ENCODE measurements at regions not wholly inside any gene's neighbourhood (a gene's known extent, or its start where the extent isn't known, plus 50 kb on each side); places are given as distances from the start of the nearest gene placed in this dataset.

DNA sequence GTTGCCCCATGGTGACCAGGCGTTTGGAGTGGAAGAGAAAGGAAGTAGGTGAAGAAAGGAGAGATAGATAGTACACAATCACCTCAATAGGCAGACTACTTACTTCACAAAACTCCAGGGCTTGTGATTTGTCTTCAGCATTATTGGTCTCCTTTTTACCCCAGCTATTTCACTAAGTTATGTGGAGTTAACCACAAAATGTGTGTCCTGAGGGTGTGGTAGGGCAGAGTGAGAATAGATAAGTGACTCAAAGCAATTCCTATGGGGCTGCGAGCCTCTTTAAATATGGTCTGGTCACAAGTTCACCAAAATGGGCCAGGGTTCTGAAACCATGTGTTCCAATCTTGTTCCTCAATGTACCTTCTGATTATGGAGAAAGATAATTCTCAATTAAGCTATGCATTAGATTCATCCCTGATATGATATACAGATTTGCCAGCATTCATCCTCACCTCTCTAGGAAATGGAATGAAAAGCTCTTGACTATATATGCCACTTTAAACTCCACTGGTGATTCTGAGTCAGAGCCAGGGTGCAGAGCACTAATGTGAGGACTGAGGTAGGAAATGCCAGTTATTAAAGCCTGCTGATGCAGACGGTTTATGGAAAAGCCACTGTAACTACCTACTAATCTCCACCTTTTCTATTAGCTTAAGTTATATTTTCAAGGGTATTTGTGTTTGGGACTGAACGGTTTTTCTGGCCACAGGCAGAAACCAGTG is 310.6 kb upstream of the MANEA start:
- TF ChIP-seq POLR2AphosphoS5 (IDR thresholded peaks at IDR 0.05; ENCODE audit: low read depth, low read length), result no peak
- no peak for TF ChIP-seq SIN3A (IDR thresholded peaks at IDR 0.05; ENCODE audit: borderline replicate concordance, insufficient read depth, low read length)
- no peak for TF ChIP-seq FOXP2 (optimal IDR thresholded peaks at IDR 0.05; ENCODE audit: borderline replicate concordance, extremely low read depth, extremely low read length, insufficient read depth)
- TF ChIP-seq TAF1 (IDR thresholded peaks at IDR 0.05; ENCODE audit: borderline replicate concordance, insufficient read depth, low read length), result no peak
- TF ChIP-seq, protein P1, sequence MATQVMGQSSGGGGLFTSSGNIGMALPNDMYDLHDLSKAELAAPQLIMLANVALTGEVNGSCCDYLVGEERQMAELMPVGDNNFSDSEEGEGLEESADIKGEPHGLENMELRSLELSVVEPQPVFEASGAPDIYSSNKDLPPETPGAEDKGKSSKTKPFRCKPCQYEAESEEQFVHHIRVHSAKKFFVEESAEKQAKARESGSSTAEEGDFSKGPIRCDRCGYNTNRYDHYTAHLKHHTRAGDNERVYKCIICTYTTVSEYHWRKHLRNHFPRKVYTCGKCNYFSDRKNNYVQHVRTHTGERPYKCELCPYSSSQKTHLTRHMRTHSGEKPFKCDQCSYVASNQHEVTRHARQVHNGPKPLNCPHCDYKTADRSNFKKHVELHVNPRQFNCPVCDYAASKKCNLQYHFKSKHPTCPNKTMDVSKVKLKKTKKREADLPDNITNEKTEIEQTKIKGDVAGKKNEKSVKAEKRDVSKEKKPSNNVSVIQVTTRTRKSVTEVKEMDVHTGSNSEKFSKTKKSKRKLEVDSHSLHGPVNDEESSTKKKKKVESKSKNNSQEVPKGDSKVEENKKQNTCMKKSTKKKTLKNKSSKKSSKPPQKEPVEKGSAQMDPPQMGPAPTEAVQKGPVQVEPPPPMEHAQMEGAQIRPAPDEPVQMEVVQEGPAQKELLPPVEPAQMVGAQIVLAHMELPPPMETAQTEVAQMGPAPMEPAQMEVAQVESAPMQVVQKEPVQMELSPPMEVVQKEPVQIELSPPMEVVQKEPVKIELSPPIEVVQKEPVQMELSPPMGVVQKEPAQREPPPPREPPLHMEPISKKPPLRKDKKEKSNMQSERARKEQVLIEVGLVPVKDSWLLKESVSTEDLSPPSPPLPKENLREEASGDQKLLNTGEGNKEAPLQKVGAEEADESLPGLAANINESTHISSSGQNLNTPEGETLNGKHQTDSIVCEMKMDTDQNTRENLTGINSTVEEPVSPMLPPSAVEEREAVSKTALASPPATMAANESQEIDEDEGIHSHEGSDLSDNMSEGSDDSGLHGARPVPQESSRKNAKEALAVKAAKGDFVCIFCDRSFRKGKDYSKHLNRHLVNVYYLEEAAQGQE (IDR thresholded peaks at IDR 0.05; ENCODE audit: insufficient read depth in 1 of 2, low read depth in 2 of 2, low read length in 2 of 2), result no peak

- TF ChIP-seq FOXP2 (optimal IDR thresholded peaks at IDR 0.05; ENCODE audit: borderline replicate concordance, extremely low read depth, extremely low read length, insufficient read depth) (no peak), SIN3A (IDR thresholded peaks at IDR 0.05; ENCODE audit: borderline replicate concordance, insufficient read depth, low read length) (no peak), TAF1 (IDR thresholded peaks at IDR 0.05; ENCODE audit: borderline replicate concordance, insufficient read depth, low read length) (no peak), POLR2AphosphoS5 (IDR thresholded peaks at IDR 0.05; ENCODE audit: low read depth, low read length) (no peak)
- TF ChIP-seq, protein P1 (IDR thresholded peaks at IDR 0.05; ENCODE audit: insufficient read depth in 1 of 2, low read depth in 2 of 2, low read length in 2 of 2), result no peak
These were observed 302.6 kb upstream of the MANEA start for GRCh38 chr6:95274686-95275235.

DNA sequence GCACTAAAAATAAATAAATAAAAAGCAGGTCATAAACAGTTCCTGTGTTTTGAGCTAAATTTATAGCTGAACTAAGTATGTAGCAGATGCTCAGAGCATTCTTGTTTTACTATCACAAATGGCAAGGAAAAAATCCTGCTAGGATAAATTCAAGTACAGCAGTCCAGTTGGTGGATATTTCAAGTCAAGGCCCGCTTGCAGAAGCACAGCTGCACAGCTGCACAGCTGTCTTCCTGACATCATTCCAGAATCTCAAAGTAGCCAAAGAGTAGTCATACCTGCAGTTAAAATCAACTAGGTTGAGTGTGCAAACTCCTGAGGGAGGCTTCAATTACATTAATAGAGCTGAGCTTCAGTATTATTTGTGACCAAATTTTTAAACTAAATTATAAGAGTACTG is 297.7 kb upstream of the MANEA start:
- TF ChIP-seq POLR2AphosphoS5 (IDR thresholded peaks at IDR 0.05; ENCODE audit: low read depth, low read length), result no peak
- TF ChIP-seq FOXP2 (optimal IDR thresholded peaks at IDR 0.05; ENCODE audit: borderline replicate concordance, extremely low read depth, extremely low read length, insufficient read depth), result no peak
- TF ChIP-seq, protein P1 (IDR thresholded peaks at IDR 0.05; ENCODE audit: insufficient read depth in 1 of 2, low read depth in 2 of 2, low read length in 2 of 2), result no peak
- no peak for TF ChIP-seq TAF1 (IDR thresholded peaks at IDR 0.05; ENCODE audit: borderline replicate concordance, insufficient read depth, low read length)
- no peak for TF ChIP-seq SIN3A (IDR thresholded peaks at IDR 0.05; ENCODE audit: borderline replicate concordance, insufficient read depth, low read length)

GRCh38 chr6:95280686-95281273 is 296.6 kb upstream of the MANEA start:
- TF ChIP-seq TAF1 (IDR thresholded peaks at IDR 0.05; ENCODE audit: borderline replicate concordance, insufficient read depth, low read length), result no peak
- TF ChIP-seq SIN3A (IDR thresholded peaks at IDR 0.05; ENCODE audit: borderline replicate concordance, insufficient read depth, low read length), result no peak
- TF ChIP-seq, protein P1 (IDR thresholded peaks at IDR 0.05; ENCODE audit: insufficient read depth in 1 of 2, low read depth in 2 of 2, low read length in 2 of 2), result no peak
- TF ChIP-seq POLR2AphosphoS5 (IDR thresholded peaks at IDR 0.05; ENCODE audit: low read depth, low read length), result no peak
- no peak for TF ChIP-seq FOXP2 (optimal IDR thresholded peaks at IDR 0.05; ENCODE audit: borderline replicate concordance, extremely low read depth, extremely low read length, insufficient read depth)
